B cell (primary cell): ENCODE measurements at regions not wholly inside any gene's neighbourhood (a gene's known extent, or its start where the extent isn't known, plus 50 kb on each side); places are given as distances from the start of the nearest gene placed in this dataset.

Experiments
- EZH2 ChIP-seq: IDR thresholded peaks from 2 replicates; pipeline ENCODE4 v1.6.1; 2012; ENCODE audit warnings: borderline replicate concordance, low read depth, mild to moderate bottlenecking, moderate library complexity, low read length; ENCODE audit not compliant: insufficient read depth, poor library complexity, severe bottlenecking
- TF ChIP-seq, protein P1 (sequence below): fragments of 200-600 bp; IDR thresholded peaks from one replicate; pipeline ENCODE4 v1.8.0; 2022; ENCODE audit warnings: antibody characterized with exemption, mild to moderate bottlenecking

DNA sequence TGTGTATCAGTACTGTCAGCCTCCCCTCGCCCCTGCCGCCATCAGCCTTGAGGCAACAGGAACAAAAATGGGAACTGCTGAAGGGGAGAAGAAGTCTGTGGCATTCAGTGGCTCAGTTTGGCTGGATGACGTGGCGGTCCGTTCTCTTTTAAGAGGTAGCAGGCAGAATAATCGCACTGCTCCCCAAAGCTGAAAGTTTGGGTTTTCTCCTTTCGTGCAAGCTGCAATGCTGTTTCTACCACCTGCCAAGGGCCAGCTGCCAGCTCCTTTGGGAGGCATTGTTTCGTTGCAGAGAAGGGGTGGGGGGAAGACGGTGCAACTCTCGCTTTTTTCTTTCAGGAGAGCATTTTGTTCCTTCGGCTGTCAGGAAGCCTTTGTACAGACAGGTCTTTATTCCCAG, 369.6 kb upstream of the RORA start:
- TF ChIP-seq, protein P1, sequence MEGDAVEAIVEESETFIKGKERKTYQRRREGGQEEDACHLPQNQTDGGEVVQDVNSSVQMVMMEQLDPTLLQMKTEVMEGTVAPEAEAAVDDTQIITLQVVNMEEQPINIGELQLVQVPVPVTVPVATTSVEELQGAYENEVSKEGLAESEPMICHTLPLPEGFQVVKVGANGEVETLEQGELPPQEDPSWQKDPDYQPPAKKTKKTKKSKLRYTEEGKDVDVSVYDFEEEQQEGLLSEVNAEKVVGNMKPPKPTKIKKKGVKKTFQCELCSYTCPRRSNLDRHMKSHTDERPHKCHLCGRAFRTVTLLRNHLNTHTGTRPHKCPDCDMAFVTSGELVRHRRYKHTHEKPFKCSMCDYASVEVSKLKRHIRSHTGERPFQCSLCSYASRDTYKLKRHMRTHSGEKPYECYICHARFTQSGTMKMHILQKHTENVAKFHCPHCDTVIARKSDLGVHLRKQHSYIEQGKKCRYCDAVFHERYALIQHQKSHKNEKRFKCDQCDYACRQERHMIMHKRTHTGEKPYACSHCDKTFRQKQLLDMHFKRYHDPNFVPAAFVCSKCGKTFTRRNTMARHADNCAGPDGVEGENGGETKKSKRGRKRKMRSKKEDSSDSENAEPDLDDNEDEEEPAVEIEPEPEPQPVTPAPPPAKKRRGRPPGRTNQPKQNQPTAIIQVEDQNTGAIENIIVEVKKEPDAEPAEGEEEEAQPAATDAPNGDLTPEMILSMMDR: no peak
- TF ChIP-seq EZH2: no peak
